Body of pancreas (tissue), 4 donors: ENCODE measurements at regions not wholly inside any gene's neighbourhood (a gene's known extent, or its start where the extent isn't known, plus 50 kb on each side); places are given as distances from the start of the nearest gene placed in this dataset.

Experiments used
- POLR2A ChIP-seq, 3 donors: fragments of 450-650 bp; IDR thresholded peaks; one replicate each; pipeline ENCODE4 v1.6.1; 2016; ENCODE audit warnings: antibody characterized with exemption in 3 of 3, mild to moderate bottlenecking in 2 of 3
- TF ChIP-seq, protein P1 (sequence below), 7 experiments: fragments of 450-650 bp in 4 of 7; fragments of 200-600 bp in 3 of 7; sonication (generic) in 3 of 7; IDR thresholded peaks; one replicate each; pipeline ENCODE4 v1.5.1; 2016 to 2019; ENCODE audit warnings: antibody characterized with exemption in 7 of 7

DNA sequence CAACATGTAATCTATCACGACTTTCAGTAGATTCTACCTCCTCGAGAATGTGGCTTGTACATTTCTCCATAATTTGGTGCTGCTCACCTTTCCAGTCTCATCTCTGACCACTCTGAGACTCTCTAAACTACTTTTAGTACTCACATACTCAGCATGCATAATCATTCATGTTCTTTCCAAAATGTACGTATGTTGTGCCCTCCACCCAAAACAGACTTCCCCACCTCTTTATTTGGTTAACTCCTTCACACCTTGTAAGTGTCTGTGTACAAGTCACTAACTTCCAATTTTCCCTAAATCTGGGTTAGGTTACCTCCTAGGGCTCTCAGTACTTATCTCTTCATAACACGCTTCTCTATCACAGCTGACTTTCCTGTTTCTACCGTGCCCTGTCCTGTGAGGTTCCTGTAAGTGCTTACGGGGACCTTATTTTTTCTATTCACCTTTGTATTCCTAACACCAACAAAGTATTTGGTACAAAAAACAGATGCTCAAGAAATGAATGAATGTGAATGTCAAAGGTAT, 186.2 kb upstream of the MKLN1 start:
- TF ChIP-seq, protein P1, sequence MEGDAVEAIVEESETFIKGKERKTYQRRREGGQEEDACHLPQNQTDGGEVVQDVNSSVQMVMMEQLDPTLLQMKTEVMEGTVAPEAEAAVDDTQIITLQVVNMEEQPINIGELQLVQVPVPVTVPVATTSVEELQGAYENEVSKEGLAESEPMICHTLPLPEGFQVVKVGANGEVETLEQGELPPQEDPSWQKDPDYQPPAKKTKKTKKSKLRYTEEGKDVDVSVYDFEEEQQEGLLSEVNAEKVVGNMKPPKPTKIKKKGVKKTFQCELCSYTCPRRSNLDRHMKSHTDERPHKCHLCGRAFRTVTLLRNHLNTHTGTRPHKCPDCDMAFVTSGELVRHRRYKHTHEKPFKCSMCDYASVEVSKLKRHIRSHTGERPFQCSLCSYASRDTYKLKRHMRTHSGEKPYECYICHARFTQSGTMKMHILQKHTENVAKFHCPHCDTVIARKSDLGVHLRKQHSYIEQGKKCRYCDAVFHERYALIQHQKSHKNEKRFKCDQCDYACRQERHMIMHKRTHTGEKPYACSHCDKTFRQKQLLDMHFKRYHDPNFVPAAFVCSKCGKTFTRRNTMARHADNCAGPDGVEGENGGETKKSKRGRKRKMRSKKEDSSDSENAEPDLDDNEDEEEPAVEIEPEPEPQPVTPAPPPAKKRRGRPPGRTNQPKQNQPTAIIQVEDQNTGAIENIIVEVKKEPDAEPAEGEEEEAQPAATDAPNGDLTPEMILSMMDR (IDR thresholded peaks at IDR 0.05): no peak
- TF ChIP-seq POLR2A (IDR thresholded peaks at IDR 0.05): no peak
